HEK293T (cell line): ENCODE measurements at regions not wholly inside any gene's neighbourhood (a gene's known extent, or its start where the extent isn't known, plus 50 kb on each side); places are given as distances from the start of the nearest gene placed in this dataset.

Source experiments
- BHLHE40 ChIP-seq: fragments of 450-650 bp; IDR thresholded peaks from 2 replicates; pipeline ENCODE4 v1.6.1; 2016; ENCODE audit warnings: mild to moderate bottlenecking, moderate library complexity, borderline replicate concordance
- FOXA1 ChIP-seq: fragments of 450-650 bp; IDR thresholded peaks from 2 replicates; pipeline ENCODE4 v1.6.1; 2016; ENCODE audit warnings: mild to moderate bottlenecking
- FOXM1 ChIP-seq: fragments of 450-650 bp; IDR thresholded peaks from 2 replicates; pipeline ENCODE4 v1.6.1; 2017; ENCODE audit warnings: mild to moderate bottlenecking, borderline replicate concordance
- LEF1 ChIP-seq: fragments of 450-650 bp; IDR thresholded peaks from 2 replicates; pipeline ENCODE4 v1.6.1; 2017; ENCODE audit warnings: mild to moderate bottlenecking, borderline replicate concordance
- SP1 ChIP-seq: fragments of 450-650 bp; IDR thresholded peaks from 2 replicates; pipeline ENCODE4 v1.6.1; 2017
- SUZ12 ChIP-seq: fragments of 450-650 bp; IDR thresholded peaks from 2 replicates; pipeline ENCODE4 v1.6.1; 2016; ENCODE audit warnings: mild to moderate bottlenecking
- ZNF384 ChIP-seq: fragments of 450-650 bp; IDR thresholded peaks from 2 replicates; pipeline ENCODE4 v1.6.1; 2016

- no peak for TF ChIP-seq FOXA1
- TF ChIP-seq SUZ12, result no peak
- no peak for TF ChIP-seq SP1
- TF ChIP-seq BHLHE40, result no peak
- no peak for TF ChIP-seq LEF1
- TF ChIP-seq FOXM1, result no peak
- TF ChIP-seq ZNF384, result no peak
Observed at GRCh38 chr10:8403711-8404371, 349.4 kb downstream of the GATA3 start.
